ENCODE measurements at regions not wholly inside any gene's neighbourhood (a gene's known extent, or its start where the extent isn't known, plus 50 kb on each side); places are given as distances from the start of the nearest gene placed in this dataset.
A peak's percentile ranks its signal among the peaks of the same experiment; 100 is the strongest.

DNA sequence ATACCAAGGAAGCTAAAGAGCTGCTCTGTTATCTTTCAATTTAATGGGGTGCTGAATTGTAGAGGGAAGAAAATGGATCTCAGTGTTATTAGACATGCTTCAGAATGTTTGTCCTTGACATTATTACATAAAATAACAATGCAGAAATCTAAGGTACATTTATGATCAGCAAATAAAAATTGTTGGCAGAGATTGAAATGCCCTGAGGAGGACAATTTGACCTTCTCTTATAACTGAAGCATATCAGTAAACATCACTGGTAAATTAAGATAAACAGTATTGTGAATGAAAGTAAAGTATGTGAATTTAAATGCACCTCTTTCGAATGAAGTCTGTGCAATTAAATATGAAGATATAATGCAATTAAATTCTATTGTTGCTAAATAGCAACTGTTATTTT is 1362.1 kb upstream of the ATXN8OS start:
- Histone ChIP-seq H4K20me1 (ENCODE audit: control insufficient read depth, extremely low read depth, insufficient read depth, low read length) (no peaks in the 10 kb centered on the region), H3K36me3 (ENCODE audit: control insufficient read depth, insufficient read depth, low read length) (no peaks in the 10 kb centered on the region), H3K9me3 (ENCODE audit: control insufficient read depth, insufficient read depth, low read depth, low read length) (no peaks in the 10 kb centered on the region), H3K4me3 (replicated peaks in 1 of 4; ENCODE audit: control extremely low read depth in 1 of 4, insufficient read depth in 1 of 4, low read depth in 3 of 4, low read length in 4 of 4) (no peak overlapping the region), H2AFZ (ENCODE audit: low read length) (no peak overlapping the region), H3K9ac (ENCODE audit: insufficient read depth, low read length) (no peak overlapping the region), H3K27ac (ENCODE audit: insufficient read depth, low read length) (no peak overlapping the region), H3K4me1 (ENCODE audit: control insufficient read depth, extremely low read depth, insufficient read depth, low read length) (no peaks in the 10 kb centered on the region), H3K27me3 (ENCODE audit: control insufficient read depth, insufficient read depth, low read length) (no peaks in the 10 kb centered on the region), H3K79me2 (ENCODE audit: control insufficient read depth, insufficient read depth, low read length) (no peaks in the 10 kb centered on the region), H3K4me2 (ENCODE audit: extremely low read depth, insufficient read depth, low read length) (no peak overlapping the region)
- no peak for DNase-seq (ENCODE audit: low read depth in 2 of 2)
- TF ChIP-seq EZH2 (IDR thresholded peaks at IDR 0.05; ENCODE audit: low read length, missing control alignments), result no peak
- TF ChIP-seq, protein P1, sequence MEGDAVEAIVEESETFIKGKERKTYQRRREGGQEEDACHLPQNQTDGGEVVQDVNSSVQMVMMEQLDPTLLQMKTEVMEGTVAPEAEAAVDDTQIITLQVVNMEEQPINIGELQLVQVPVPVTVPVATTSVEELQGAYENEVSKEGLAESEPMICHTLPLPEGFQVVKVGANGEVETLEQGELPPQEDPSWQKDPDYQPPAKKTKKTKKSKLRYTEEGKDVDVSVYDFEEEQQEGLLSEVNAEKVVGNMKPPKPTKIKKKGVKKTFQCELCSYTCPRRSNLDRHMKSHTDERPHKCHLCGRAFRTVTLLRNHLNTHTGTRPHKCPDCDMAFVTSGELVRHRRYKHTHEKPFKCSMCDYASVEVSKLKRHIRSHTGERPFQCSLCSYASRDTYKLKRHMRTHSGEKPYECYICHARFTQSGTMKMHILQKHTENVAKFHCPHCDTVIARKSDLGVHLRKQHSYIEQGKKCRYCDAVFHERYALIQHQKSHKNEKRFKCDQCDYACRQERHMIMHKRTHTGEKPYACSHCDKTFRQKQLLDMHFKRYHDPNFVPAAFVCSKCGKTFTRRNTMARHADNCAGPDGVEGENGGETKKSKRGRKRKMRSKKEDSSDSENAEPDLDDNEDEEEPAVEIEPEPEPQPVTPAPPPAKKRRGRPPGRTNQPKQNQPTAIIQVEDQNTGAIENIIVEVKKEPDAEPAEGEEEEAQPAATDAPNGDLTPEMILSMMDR (conservative IDR thresholded peaks at IDR 0.05 in 1 of 2, IDR thresholded peaks at IDR 0.05 in 1 of 2; ENCODE audit: low read depth in 1 of 2, low read length in 2 of 2), result no peak

DNA sequence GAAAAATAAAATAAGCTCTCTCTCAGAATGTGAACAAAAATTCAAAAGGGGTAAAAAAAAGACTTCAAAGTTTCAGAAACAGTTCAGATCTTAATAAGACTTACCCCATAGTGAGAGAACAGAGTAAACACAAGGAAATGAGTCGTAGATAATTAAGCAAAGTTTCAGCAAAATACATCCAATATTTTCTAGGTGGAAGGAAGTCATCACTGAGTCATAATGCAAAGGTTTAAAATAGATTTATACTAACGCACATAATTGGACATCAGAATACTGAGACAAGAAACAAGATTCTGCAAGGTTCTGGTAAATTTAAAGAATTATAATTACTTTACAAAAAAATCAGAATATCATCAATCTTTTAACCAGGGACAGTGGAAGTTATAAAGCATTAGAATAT is 1370.7 kb upstream of the ATXN8OS start:
- H3K4me2 ChIP-seq (ENCODE audit: extremely low read depth, insufficient read depth, low read length), result no peak overlapping the region
- H3K27ac ChIP-seq (ENCODE audit: insufficient read depth, low read length), result no peak overlapping the region
- no peak for TF ChIP-seq EZH2 (IDR thresholded peaks at IDR 0.05; ENCODE audit: low read length, missing control alignments)
- TF ChIP-seq, protein P1 (conservative IDR thresholded peaks at IDR 0.05 in 1 of 2, IDR thresholded peaks at IDR 0.05 in 1 of 2; ENCODE audit: low read depth in 1 of 2, low read length in 2 of 2), result no peak
- H3K27me3 ChIP-seq (ENCODE audit: control insufficient read depth, insufficient read depth, low read length), result no peaks in the 10 kb centered on the region
- no peaks in the 10 kb centered on the region for H3K36me3 ChIP-seq (ENCODE audit: control insufficient read depth, insufficient read depth, low read length)
- H3K9me3 ChIP-seq (ENCODE audit: control insufficient read depth, insufficient read depth, low read depth, low read length), result no peaks in the 10 kb centered on the region
- no peak overlapping the region for H3K4me3 ChIP-seq (replicated peaks in 1 of 4; ENCODE audit: control extremely low read depth in 1 of 4, insufficient read depth in 1 of 4, low read depth in 3 of 4, low read length in 4 of 4)
- no peaks in the 10 kb centered on the region for H3K4me1 ChIP-seq (ENCODE audit: control insufficient read depth, extremely low read depth, insufficient read depth, low read length)
- H4K20me1 ChIP-seq (ENCODE audit: control insufficient read depth, extremely low read depth, insufficient read depth, low read length), result no peaks in the 10 kb centered on the region
- peak in 1 of 2 donors; percentile 13 for DNase-seq (ENCODE audit: low read depth in 2 of 2)
- H3K79me2 ChIP-seq (ENCODE audit: control insufficient read depth, insufficient read depth, low read length), result no peaks in the 10 kb centered on the region
- H3K9ac ChIP-seq (ENCODE audit: insufficient read depth, low read length), result no peak overlapping the region
- no peak overlapping the region for H2AFZ ChIP-seq (ENCODE audit: low read length)

GRCh38 chr13:68727798-68728197 is 1379.8 kb upstream of the ATXN8OS start:
- Histone ChIP-seq H3K4me2 (ENCODE audit: extremely low read depth, insufficient read depth, low read length) (no peak overlapping the region), H3K79me2 (ENCODE audit: control insufficient read depth, insufficient read depth, low read length) (no peaks in the 10 kb centered on the region), H3K9ac (ENCODE audit: insufficient read depth, low read length) (no peak overlapping the region), H3K36me3 (ENCODE audit: control insufficient read depth, insufficient read depth, low read length) (no peaks in the 10 kb centered on the region), H3K9me3 (ENCODE audit: control insufficient read depth, insufficient read depth, low read depth, low read length) (no peaks in the 10 kb centered on the region), H3K27ac (ENCODE audit: insufficient read depth, low read length) (no peak overlapping the region), H2AFZ (ENCODE audit: low read length) (no peak overlapping the region), H3K4me1 (ENCODE audit: control insufficient read depth, extremely low read depth, insufficient read depth, low read length) (no peaks in the 10 kb centered on the region), H3K27me3 (ENCODE audit: control insufficient read depth, insufficient read depth, low read length) (no peaks in the 10 kb centered on the region), H4K20me1 (ENCODE audit: control insufficient read depth, extremely low read depth, insufficient read depth, low read length) (no peaks in the 10 kb centered on the region), H3K4me3 (replicated peaks in 1 of 4; ENCODE audit: control extremely low read depth in 1 of 4, insufficient read depth in 1 of 4, low read depth in 3 of 4, low read length in 4 of 4) (no peak overlapping the region)
- TF ChIP-seq, protein P1 (conservative IDR thresholded peaks at IDR 0.05 in 1 of 2, IDR thresholded peaks at IDR 0.05 in 1 of 2; ENCODE audit: low read depth in 1 of 2, low read length in 2 of 2), result no peak
- TF ChIP-seq EZH2 (IDR thresholded peaks at IDR 0.05; ENCODE audit: low read length, missing control alignments), result no peak
- no peak for DNase-seq (ENCODE audit: low read depth in 2 of 2)

All from fibroblast of lung (primary cell).